ENCODE measurements at regions not wholly inside any gene's neighbourhood (a gene's known extent, or its start where the extent isn't known, plus 50 kb on each side); places are given as distances from the start of the nearest gene placed in this dataset.

GRCh38 chr11:87425943-87426342, 388.2 kb downstream of the TMEM135 start:
- H3K4me1 ChIP-seq = no peaks in the 10 kb centered on the region
- no peaks in the 10 kb centered on the region for H3K36me3 ChIP-seq
- peaks cover 2% of the 10 kb centered on the region for H3K27me3 ChIP-seq
- no peak for DNase-seq
- no peak for TF ChIP-seq CTCF (IDR thresholded peaks at IDR 0.05; ENCODE audit: low read depth, low read length)
- no peaks in the 10 kb centered on the region for H3K9me3 ChIP-seq
- no peak overlapping the region for H3K4me3 ChIP-seq (ENCODE audit: low read depth, low read length)

DNA sequence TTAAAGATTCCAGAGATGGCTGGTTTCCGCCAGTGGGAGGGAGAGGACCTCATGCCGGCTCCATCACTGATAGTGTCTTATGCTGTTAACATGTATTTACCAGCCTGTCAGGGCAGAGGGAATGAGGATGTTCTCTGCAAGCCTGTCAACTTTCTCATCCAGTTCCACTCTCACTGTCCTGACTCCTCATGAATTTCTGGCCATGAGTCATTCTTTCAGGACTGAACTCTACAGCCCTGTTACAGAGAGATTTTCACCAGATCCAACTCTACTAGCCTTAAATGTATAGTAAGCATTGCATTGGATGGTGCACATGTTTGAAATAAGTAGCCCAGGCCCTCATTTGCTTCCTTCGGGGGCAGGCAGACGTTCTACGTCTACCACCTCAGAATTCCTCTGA, 387.7 kb downstream of the TMEM135 start:
- no peak for DNase-seq
- Histone ChIP-seq H3K4me3 (ENCODE audit: low read depth, low read length) (no peak overlapping the region), H3K36me3 (no peaks in the 10 kb centered on the region), H3K27me3 (peaks cover 2% of the 10 kb centered on the region), H3K9me3 (no peaks in the 10 kb centered on the region), H3K4me1 (no peaks in the 10 kb centered on the region)
- no peak for TF ChIP-seq CTCF (IDR thresholded peaks at IDR 0.05; ENCODE audit: low read depth, low read length)

DNA sequence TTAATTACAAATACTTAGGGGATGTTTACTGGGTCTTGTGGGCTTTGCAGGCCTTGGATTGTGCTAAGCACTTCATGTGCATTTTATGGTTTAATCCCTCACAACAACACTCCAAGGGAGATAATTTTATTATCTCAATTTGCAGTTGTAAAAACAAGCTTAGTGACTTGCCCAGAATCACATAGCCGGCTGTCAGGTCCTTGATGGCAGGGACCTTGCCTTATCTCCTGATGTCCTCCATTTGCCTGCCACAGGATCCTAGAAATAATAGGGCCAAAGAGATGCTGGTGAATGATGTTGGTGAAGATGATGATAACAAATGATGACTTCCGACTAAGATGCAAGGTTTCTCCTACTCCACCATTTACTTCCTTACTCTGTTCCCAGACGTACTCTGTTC, 385.4 kb downstream of the TMEM135 start:
- no peaks in the 10 kb centered on the region for H3K9me3 ChIP-seq
- no peaks in the 10 kb centered on the region for H3K36me3 ChIP-seq
- no peaks in the 10 kb centered on the region for H3K4me1 ChIP-seq
- H3K27me3 ChIP-seq = peaks cover 2% of the 10 kb centered on the region
- DNase-seq = no peak
- no peak overlapping the region for H3K4me3 ChIP-seq (ENCODE audit: low read depth, low read length)
- no peak for TF ChIP-seq CTCF (IDR thresholded peaks at IDR 0.05; ENCODE audit: low read depth, low read length)

- no peak for DNase-seq
- no peaks in the 10 kb centered on the region for H3K36me3 ChIP-seq
- H3K27me3 ChIP-seq = peaks cover 2% of the 10 kb centered on the region
- TF ChIP-seq CTCF (IDR thresholded peaks at IDR 0.05; ENCODE audit: low read depth, low read length) = no peak
- H3K4me3 ChIP-seq (ENCODE audit: low read depth, low read length) = no peak overlapping the region
- H3K9me3 ChIP-seq = no peaks in the 10 kb centered on the region
- no peaks in the 10 kb centered on the region for H3K4me1 ChIP-seq
Observed at GRCh38 chr11:87422566-87422965, 384.8 kb downstream of the TMEM135 start.

DNA sequence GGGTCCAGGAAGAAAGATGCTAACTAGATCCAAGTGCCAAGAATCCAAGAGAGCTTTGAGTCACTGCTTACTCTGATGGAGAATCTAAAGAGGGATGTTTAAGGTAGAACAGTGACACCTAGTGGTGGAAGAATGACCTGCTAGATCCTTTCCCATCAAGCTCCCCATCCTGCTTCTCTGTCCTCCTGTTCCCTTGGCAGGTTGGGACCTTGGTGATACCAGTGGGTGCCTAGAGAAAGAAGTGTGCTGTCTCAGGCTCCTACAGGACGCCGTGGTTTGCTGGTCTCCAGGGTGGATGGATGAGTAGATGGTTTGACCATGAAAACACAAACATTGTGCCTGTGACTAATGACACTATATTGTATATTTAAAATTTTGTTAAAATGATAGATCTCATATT, 383.7 kb downstream of the TMEM135 start:
- peaks cover 2% of the 10 kb centered on the region for H3K27me3 ChIP-seq
- H3K36me3 ChIP-seq = no peaks in the 10 kb centered on the region
- no peak overlapping the region for H3K4me3 ChIP-seq (ENCODE audit: low read depth, low read length)
- peak; percentile 83 for TF ChIP-seq CTCF (IDR thresholded peaks at IDR 0.05; ENCODE audit: low read depth, low read length)
- no peaks in the 10 kb centered on the region for H3K9me3 ChIP-seq
- H3K4me1 ChIP-seq = no peaks in the 10 kb centered on the region
- DNase-seq = peak; percentile 44

DNA sequence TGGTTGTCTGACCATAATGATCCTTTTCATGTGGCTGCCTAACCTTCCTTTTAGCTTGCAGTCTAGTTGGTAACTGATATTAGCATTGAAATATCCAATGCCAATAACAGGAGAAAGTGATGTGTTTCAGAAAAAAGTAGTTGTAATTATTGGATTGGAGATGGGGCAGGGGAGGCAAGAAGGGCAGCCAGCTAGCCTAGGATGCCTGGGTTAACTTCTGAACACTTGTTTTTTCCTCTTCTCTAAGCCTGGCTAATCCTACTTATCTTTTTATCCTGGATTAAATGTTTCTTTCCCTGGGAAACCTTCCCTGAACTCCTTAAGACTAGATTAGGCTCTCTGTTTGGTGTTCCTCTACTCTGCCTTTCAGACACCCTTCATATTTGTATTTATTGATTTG, 380.2 kb downstream of the TMEM135 start:
- Histone ChIP-seq H3K4me1 (no peaks in the 10 kb centered on the region), H3K4me3 (ENCODE audit: low read depth, low read length) (no peak overlapping the region), H3K27me3 (no peaks in the 10 kb centered on the region), H3K36me3 (no peaks in the 10 kb centered on the region), H3K9me3 (no peaks in the 10 kb centered on the region)
- TF ChIP-seq CTCF (IDR thresholded peaks at IDR 0.05; ENCODE audit: low read depth, low read length) = no peak
- DNase-seq = no peak

All from BE2C (cell line).